Activated naive CD4-positive, alpha-beta T cell (primary cell): ENCODE measurements at regions not wholly inside any gene's neighbourhood (a gene's known extent, or its start where the extent isn't known, plus 50 kb on each side); places are given as distances from the start of the nearest gene placed in this dataset.

Experiments used
- DNase-seq, 4 experiments: peaks; one replicate each; lab custom pipeline; 2025; lab: John Stamatoyannopoulos, UW

- no peak for DNase-seq
These were observed 96.4 kb downstream of the FOXL3 start for GRCh38 chr7:386385-386784.

DNA sequence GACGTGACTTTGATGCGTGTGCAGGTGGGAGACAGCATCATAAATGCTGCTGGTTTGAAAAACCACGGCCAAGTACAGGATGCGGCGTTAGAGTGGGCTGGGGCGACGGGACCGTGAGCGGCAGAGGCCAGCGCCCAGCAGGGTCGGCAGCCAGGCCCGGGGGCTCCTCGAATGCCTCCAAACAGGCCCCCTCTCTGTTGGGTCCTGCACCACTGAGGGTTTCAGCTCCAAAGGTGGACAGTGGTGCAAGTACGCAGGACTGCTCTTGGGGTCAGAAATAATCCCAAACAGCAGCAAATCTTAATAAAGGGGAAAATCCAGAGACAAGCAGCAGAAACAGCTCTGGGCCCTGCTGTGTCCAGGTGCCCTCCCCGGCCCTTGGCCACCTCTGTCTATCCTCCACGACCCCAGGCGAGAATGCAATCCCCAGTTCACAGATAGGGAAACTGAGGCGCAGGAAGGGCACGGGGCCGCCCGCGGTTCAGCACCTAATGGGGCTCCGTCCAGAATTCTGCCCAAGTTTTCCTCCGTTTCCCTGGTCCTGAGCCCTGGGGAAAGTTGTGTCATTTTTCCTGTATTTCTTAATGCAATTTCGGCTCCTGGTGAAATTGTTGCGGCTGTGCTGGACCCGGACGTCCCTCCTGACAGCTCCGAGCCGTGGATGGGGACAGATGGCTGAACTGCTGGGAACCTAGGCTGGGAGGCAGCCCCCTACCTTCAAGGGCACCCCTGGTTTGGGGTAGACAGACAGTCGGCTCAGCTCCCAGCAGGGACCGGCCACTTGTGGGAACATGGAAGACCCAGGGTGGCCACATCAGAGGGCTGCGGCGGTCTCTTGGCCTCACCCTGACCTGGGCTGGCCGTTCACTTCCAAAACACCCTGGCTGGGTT lies 97.4 kb downstream of the FOXL3 start:
- DNase-seq = no peak

GRCh38 chr7:388023-388960 lies 98.3 kb downstream of the FOXL3 start:
- DNase-seq = no peak

DNA sequence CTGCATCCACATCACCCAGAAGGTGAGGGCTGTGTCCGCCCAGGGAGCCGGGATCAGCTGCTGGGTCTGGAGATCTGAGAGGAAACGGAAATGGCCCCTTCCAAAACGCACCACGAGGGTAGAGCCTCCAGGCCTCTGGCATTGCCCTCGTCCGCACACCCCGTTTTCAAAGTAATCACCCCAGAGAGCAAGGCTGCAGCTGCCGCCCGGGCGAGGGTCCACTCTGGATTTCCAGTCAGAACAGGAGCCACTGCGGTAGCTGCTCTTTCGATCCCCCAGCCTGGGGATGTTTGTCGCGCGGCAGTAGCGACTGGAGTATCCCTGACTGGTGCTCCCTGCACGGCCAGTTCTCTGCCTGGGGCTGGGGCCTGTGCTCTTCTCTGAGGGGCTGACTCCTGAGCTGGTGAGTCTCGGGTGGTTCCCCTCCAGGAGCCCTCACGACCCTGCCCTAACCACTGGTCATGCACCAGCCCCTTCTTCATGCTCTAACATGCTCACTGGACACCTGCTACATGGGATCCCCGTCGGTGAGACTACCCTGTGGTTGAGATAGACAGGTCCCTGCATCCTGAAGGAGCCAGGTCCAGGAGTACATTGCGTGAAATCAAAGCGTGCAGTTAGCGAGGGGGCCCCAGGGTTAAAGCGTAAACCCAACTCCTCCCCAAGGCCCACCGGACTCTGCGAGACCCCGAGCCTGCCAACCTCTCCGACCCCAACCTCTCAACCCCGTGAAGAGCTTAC lies 99.2 kb downstream of the FOXL3 start:
- DNase-seq = no peak

DNA sequence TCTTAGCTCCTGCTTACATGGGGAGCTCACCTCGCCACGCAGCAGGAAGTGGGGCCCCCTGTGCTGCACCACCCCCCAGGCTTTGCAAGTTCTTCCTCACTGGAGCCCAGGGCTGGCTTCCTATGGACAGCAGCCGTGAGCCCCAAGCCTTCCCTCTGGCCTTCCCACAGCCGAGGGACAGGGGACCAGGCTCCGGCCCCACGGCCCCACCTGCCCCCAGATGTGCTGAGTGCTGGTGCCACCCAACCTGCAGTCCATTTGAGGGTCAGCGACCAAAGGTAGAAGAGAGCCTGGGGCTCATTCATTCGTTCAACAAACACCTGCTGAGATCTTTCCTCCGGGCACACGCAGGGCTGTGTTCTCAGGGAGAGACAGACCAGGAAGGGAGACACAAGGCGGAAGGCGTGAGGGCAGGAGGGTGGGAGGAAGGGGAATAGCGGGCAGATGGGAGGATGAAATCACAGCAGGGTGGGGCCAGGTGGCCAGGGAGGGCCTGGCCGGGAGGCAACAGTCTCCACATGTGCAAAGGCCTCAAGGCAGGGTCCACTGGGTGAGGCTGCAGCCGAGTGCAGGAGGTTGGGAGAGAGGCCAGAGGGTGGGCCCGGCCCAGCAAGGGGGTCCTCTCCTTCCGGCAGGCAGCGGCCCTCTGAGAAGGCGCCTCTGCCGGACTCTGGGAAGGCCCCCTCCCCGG lies 100.1 kb downstream of the FOXL3 start:
- no peak for DNase-seq

- DNase-seq = no peak
These were observed 100.9 kb downstream of the FOXL3 start for GRCh38 chr7:390761-391410.

GRCh38 chr7:391411-391951 lies 101.5 kb downstream of the FOXL3 start:
- DNase-seq = no peak

DNA sequence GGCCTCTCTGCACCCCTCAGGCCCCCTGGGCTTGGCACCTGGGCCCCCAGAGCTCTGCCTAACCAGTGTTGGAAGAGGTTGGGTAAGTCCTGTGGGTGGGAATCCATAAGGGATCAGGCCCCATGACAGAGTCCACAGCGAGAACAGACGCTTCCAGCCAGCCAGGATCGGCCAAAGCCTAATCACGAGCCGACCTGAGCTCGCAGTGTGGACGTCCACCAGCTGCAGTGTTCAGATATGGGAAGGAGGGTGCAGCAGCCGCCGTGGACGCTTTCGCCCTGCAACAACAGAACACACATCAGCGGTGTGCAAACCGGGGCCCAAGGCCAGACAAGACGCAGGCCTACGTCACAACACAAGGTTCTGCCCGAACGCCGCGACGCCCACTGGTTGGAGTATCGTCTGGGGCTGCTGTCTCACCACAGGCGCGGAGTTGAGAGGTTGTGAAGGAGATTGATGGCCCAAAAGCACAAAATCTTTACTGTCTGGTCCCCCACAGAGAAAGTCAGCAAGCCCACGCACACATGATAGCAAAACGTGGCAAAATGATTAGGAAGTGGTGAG lies 102.1 kb downstream of the FOXL3 start:
- DNase-seq = no peak

DNA sequence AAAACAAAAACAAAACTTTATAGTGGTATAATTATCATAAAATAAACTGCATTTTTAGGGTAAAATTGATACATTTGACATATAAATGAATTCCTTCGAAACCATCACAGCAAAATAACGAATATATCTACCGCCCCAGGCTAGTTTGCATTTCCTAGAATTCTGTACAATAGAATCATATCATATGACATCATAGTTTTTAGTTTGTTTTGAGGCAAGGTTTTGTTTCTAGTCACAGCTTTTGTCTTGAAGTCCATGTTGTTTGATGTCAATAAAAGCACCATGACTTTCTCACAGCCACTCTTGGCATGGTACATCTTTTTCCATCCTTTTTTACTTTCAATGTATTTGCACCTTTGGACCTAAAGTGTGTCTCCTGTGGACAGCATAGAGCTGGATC lies 102.9 kb downstream of the FOXL3 start:
- DNase-seq = no peak

DNA sequence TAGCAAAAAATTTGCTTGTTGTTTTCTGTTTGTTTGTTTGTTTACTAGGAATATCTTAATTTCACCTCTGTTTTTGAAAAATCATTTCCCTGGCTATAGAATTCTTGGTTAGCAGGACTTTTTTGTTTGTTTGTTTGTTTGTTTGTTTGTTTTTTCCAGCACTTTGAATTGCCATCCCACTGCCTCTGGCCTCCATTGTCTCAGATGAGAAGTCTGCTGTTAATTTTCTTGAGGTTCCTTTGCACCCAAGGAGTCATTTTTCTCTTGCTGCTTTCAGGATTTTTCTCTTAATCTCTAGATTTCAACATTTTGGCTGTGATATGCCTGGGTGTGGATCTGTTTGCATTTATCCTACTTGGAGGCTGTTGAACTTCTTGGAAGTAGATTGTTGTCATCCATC lies 105.7 kb downstream of the FOXL3 start:
- DNase-seq = no peak

- DNase-seq = no peak
These were observed 108.9 kb downstream of the FOXL3 start for GRCh38 chr7:398888-399287.

DNA sequence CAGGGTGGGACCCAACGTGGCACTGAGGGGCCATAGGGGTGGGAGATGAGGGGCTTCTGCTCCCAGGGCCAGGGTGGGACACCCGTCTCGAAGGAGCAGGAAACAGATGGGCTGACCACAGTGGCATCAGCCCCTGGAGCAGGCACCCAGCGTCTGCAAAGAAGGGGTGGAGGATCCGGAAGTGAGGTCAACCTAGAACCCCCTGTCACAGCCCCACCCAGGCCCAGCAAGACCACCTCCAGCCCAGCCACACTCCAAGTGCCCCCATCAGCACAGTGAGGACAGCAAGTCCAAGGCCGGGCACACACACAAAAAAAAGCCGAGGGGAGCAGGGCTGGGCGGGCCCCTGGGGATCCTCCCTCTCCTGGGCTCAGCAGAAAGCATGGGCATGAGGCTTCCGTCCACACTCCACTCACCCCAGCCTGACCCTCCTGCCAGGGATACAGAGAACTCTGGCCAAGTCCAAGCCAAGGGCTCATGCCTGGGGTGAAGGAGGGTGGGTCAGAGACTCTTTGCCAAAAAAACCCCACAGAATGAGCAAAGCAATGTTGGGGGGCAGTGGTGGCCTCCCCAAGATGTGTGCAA lies 111.0 kb downstream of the FOXL3 start:
- DNase-seq = no peak

- DNase-seq = no peak
These were observed 111.5 kb downstream of the FOXL3 start for GRCh38 chr7:401495-401894.

DNA sequence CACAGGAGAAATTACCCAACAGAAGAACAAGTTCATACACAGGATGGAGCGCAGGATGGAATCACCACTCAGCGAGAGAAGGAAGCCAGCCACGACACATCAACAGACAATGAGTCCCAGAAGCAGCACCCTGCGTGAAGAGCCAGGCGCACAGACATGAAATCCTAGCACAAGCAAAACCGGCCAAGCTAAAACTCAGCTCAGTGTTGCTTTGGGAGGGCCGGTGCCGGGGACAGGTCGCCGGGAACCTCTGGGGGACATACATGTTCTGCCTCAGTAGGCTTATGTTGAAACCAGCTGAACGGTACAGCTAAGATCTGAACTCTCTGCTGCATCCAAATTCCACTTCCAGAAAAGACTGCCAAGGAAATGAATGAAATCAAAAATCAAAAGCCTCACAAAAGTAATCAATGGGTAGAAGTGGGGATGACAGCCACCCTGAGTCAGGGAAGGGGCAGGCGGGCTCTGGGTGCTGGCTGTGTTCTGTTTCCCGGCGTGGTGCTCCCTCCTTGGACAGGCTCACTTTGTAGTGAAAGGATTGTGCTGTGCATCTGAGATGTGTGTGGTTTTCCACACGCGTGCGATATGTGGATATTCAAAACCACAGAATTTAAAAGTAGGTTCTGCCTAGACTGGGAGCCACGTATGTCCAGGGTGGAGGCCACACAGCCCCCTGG lies 114.7 kb downstream of the PDGFA start:
- no peak for DNase-seq

DNA sequence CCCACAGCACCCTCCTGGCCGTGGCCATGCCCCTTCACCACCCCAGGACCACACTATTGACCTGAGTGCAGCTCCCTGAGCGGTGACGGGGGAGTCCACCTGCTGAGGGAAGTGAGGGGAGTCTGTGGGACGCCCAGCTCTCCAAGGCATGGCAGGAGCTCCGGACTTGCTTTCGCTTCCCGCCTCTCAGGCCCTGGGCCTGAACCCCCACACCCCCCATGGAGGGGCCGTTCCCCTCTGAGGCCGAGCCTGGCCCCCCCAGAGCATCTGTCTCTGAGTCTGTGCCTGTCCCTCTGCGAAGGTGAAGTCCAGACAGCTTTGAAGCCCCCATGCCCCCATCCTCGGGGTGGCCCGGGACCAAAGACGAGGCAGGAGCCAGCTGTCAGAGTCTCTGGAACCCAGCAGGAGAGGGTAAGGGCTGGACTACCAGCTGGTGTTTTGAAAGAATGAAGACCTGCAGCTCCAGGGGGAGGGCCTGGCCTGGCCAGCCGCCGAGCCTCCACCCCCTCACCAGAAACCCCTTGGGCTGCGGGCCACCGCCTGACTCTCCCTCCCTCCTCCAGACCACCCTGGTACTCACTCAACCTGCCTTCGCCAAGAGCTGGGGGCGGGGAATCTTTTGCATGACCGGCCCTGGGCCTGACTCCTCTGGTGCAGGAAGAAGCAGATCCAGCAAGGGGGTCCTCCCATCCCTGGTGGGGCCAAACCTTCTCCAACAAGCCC lies 114.0 kb downstream of the PDGFA start:
- no peak for DNase-seq

DNA sequence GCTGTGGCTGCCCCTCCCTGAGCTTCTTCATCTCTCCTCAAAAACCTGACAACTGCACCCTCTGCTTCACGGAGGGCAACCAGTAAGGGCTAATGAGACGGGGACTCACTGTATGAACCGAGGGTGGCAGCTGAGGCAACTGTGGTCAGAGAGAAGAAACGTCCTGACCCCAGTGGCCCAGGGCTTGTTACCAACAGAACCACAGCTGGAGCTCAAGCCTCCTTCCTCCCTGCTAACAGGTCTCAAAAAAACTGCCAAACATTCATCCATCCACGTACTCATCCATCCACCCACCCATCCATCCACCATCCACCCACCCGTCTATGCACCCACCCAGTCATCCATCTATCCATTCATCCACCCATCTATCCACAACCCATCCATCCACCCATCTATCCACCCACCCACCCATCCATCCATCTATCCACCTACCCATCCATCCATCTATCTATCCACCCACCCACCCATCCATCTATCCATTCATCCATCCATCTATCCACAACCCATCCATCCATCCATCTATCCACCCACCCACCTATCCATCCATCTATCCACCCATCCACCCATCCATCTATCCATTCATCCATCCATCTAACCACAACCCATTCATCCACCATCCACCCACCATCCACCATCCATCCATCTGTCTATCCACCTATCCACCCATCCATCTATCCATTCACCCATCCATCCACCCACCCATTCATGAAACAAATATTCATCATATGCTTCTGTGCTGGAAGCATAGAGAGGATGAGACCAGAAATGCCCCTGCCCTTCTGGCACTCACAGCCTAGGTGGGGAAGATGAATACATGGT lies 111.7 kb downstream of the PDGFA start:
- no peak for DNase-seq

DNA sequence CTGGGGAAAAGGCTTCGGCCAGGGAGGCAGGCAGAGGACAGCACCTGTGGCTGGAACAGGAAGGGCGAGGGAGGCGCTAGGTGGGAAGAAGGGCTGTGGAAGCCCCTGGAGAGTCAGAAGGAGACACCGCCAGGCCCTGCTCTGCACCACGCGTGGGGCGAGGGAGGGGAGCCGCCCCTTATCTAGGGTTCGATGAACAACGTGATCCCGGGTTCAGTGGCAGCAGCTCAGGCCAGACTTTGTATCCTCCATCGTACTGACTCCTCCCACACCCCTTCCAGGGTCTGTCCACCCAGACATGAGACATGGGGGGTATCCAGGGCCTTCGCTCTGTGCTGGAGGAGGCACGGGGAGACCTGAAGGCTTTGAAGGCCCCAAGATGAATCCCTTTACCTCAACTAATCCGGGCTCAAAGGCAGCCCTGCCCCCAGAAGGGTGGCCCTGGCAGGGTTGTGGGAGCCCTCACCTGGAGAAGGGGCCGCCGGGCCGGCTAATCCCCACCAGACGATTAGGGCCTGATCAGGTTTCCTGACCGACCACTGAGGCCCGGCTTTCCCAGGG lies 110.8 kb downstream of the PDGFA start:
- DNase-seq = no peak
